H9 (cell line): ENCODE measurements at regions not wholly inside any gene's neighbourhood (a gene's known extent, or its start where the extent isn't known, plus 50 kb on each side); places are given as distances from the start of the nearest gene placed in this dataset.

Experiments used
- DNase-seq: peaks from one replicate; pipeline ENCODE4 v3.0.0-alpha.2; 2017
- H2AFZ ChIP-seq: one replicate; pipeline ENCODE4 v1.6.1; 2013; ENCODE audit warnings: mild to moderate bottlenecking, low read length, control low read depth, moderate library complexity
- H2AK5ac ChIP-seq: 2 replicates; pipeline ENCODE4 v1.6.1; 2013; ENCODE audit warnings: low read length, control low read depth, mixed read lengths; ENCODE audit not compliant: insufficient read length
- H2BK120ac ChIP-seq: one replicate; pipeline ENCODE4 v1.6.1; 2013; ENCODE audit warnings: low read depth, mild to moderate bottlenecking, low read length, control low read depth, inconsistent platforms; ENCODE audit not compliant: poor library complexity, severe bottlenecking
- H2BK12ac ChIP-seq: 2 replicates; pipeline ENCODE4 v1.6.1; 2013; ENCODE audit warnings: low read length, control low read depth, mixed read lengths, low read depth; ENCODE audit not compliant: insufficient read length
- H2BK15ac ChIP-seq: 2 replicates; pipeline ENCODE4 v1.6.1; 2013; ENCODE audit warnings: low read depth, low read length, control low read depth
- H2BK20ac ChIP-seq: one replicate; pipeline ENCODE4 v1.6.1; 2013; ENCODE audit warnings: low read depth, mild to moderate bottlenecking, low read length, control low read depth, inconsistent platforms; ENCODE audit not compliant: poor library complexity, severe bottlenecking
- H2BK5ac ChIP-seq: 2 replicates; pipeline ENCODE4 v1.6.1; 2013; ENCODE audit warnings: low read length, control low read depth, mixed read lengths; ENCODE audit not compliant: insufficient read length
- H3K14ac ChIP-seq: 2 replicates; pipeline ENCODE4 v1.6.1; 2013; ENCODE audit warnings: low read length, control low read depth; ENCODE audit not compliant: insufficient read depth
- H3K18ac ChIP-seq: 2 replicates; pipeline ENCODE4 v1.6.1; 2013; ENCODE audit warnings: low read depth, mild to moderate bottlenecking, mixed read lengths, low read length, control low read depth; ENCODE audit not compliant: insufficient read length
- H3K23ac ChIP-seq: 2 replicates; pipeline ENCODE4 v1.6.1; 2013; ENCODE audit warnings: low read length, control low read depth, mixed read lengths, low read depth; ENCODE audit not compliant: insufficient read length
- H3K23me2 ChIP-seq: 2 replicates; pipeline ENCODE4 v1.6.1; 2013; ENCODE audit warnings: low read depth, mild to moderate bottlenecking, mixed read lengths, low read length, control low read depth; ENCODE audit not compliant: insufficient read length, poor library complexity, severe bottlenecking
- H3K27ac ChIP-seq: 2 replicates; pipeline ENCODE4 v1.5.1; 2013; ENCODE audit warnings: low read length, control low read depth, mixed read lengths, low read depth; ENCODE audit not compliant: insufficient read length
- H3K27me3 ChIP-seq: 2 replicates; pipeline ENCODE4 v1.6.1; 2013; ENCODE audit warnings: low read length, control low read depth, inconsistent platforms; ENCODE audit not compliant: insufficient read depth
- H3K4ac ChIP-seq: 2 replicates; pipeline ENCODE4 v1.6.1; 2013; ENCODE audit warnings: low read depth, mild to moderate bottlenecking, control low read depth, inconsistent platforms, low read length, moderate library complexity
- H3K4me1 ChIP-seq: 2 replicates; pipeline ENCODE4 v1.6.1; 2013; ENCODE audit warnings: low read length, control low read depth, inconsistent platforms; ENCODE audit not compliant: insufficient read depth
- H3K4me2 ChIP-seq: 2 replicates; pipeline ENCODE4 v1.6.1; 2013; ENCODE audit warnings: low read length, control low read depth, mixed read lengths; ENCODE audit not compliant: insufficient read length, insufficient read depth
- H3K56ac ChIP-seq: 2 replicates; pipeline ENCODE4 v1.6.1; 2013; ENCODE audit warnings: low read depth, mild to moderate bottlenecking, mixed read lengths, low read length, control low read depth; ENCODE audit not compliant: insufficient read length
- H3K79me1 ChIP-seq: 2 replicates; pipeline ENCODE4 v1.6.1; 2013; ENCODE audit warnings: low read depth, mild to moderate bottlenecking, moderate library complexity, low read length, control low read depth, inconsistent platforms; ENCODE audit not compliant: insufficient read depth, poor library complexity, severe bottlenecking
- H3K79me2 ChIP-seq: 2 replicates; pipeline ENCODE4 v1.6.1; 2013; ENCODE audit warnings: low read length, control low read depth, inconsistent platforms; ENCODE audit not compliant: insufficient read depth
- H3K9ac ChIP-seq: 2 replicates; pipeline ENCODE4 v1.6.1; 2013; ENCODE audit warnings: low read length, control low read depth, mixed read lengths; ENCODE audit not compliant: insufficient read length; ENCODE audit errors: extremely low read depth
- H3K9me3 ChIP-seq: one replicate; pipeline ENCODE4 v1.6.1; 2013; ENCODE audit warnings: low read depth, low read length, inconsistent platforms; ENCODE audit not compliant: control insufficient read depth
- H3T11ph ChIP-seq: one replicate; pipeline ENCODE4 v1.6.1; 2013; ENCODE audit warnings: mild to moderate bottlenecking, low read length, control low read depth, inconsistent platforms
- H4K20me1 ChIP-seq: one replicate; pipeline ENCODE4 v1.6.1; 2013; ENCODE audit not compliant: control insufficient read depth, insufficient read length, insufficient read depth
- H4K5ac ChIP-seq: 2 replicates; pipeline ENCODE4 v1.6.1; 2013; ENCODE audit warnings: low read depth, mild to moderate bottlenecking, mixed read lengths, low read length, control low read depth; ENCODE audit not compliant: insufficient read length
- H4K8ac ChIP-seq: replicated peaks from 2 replicates; pipeline ENCODE4 v1.6.1; 2013; ENCODE audit warnings: low read length, control low read depth, mixed read lengths, low read depth; ENCODE audit not compliant: insufficient read length
- H4K91ac ChIP-seq: 2 replicates; pipeline ENCODE4 v1.6.1; 2013; ENCODE audit warnings: low read depth, mild to moderate bottlenecking, moderate library complexity, mixed read lengths, low read length, control low read depth; ENCODE audit not compliant: insufficient read length
- H3K27ac Mint-ChIP-seq, 3 experiments: 2 replicates in 2 of 3; 3 replicates in 1 of 3; pipeline ENCODE4 v1.8.0; 2020 to 2021; ENCODE audit warnings: mixed read lengths in 3 of 3, mild to moderate bottlenecking in 1 of 3, moderate library complexity in 1 of 3
- H3K27me3 Mint-ChIP-seq: 2 replicates; pipeline ENCODE4 v1.8.0; 2021; ENCODE audit warnings: low read depth, mild to moderate bottlenecking, moderate library complexity, mixed read lengths
- H3K36me3 Mint-ChIP-seq, 3 experiments: 2 replicates in 2 of 3; 3 replicates in 1 of 3; pipeline ENCODE4 v1.8.0; 2020 to 2021; ENCODE audit warnings: low read depth in 3 of 3, mixed read lengths in 3 of 3; ENCODE audit not compliant: insufficient read depth in 1 of 3
- H3K4me1 Mint-ChIP-seq, 2 experiments: 2 replicates each; pipeline ENCODE4 v1.8.0; 2020; ENCODE audit warnings: mixed read lengths in 2 of 2
- H3K4me3 Mint-ChIP-seq, 2 experiments: 2 replicates in 1 of 2; 3 replicates in 1 of 2; pipeline ENCODE4 v1.8.0; 2020 to 2021; ENCODE audit warnings: mild to moderate bottlenecking in 2 of 2, mixed read lengths in 2 of 2, moderate library complexity in 1 of 2
- H3K9me3 Mint-ChIP-seq, 2 experiments: 2 replicates in 1 of 2; 3 replicates in 1 of 2; pipeline ENCODE4 v1.8.0; 2020; ENCODE audit warnings: mild to moderate bottlenecking in 2 of 2, mixed read lengths in 2 of 2, moderate library complexity in 1 of 2
- CTCF ChIP-seq: fragments of 200-600 bp; sonication (generic); conservative IDR thresholded peaks from 3 replicates; pipeline ENCODE4 v1.8.0; 2021; ENCODE audit warnings: antibody characterized with exemption, mild to moderate bottlenecking
- WGBS: extraction: QIAGEN DNeasy Blood & Tissue Kit; methylation state at CpG from one replicate; pipeline ENCODE4 v1.1.7; 2013; ENCODE audit warnings: missing lambda C conversion rate, low lambda C conversion rate, mixed read lengths; ENCODE audit not compliant: insufficient read length; ENCODE audit errors: extremely low coverage; 5-methylcytosine and 5-hydroxymethylcytosine counted together

DNA sequence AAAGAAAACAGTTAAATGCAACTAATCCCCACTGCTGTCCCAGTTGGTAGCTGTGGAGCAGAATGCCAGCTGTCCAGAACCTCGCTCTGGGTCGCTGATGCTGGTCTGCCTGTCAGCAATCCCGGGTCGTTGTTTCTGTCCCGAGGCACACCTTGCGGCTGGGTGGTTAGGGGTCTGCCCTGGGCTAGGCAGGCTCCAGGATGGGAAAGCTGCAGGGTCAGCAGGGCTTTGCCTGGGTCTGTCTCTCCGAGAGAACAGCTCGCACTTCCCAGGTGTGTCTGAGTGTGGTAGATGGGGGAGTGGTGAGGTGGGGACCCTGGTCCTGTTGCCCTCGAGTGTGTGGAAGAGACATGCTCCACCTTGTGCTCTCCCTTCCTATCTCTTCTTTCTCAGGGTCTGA lies 261.2 kb downstream of the CLIC5 start:
- H2AFZ ChIP-seq = no peak overlapping the region
- H3K14ac ChIP-seq = no peak overlapping the region
- H3K79me1 ChIP-seq = no peaks in the 10 kb centered on the region
- no peak overlapping the region for H3K4ac ChIP-seq
- H4K8ac ChIP-seq = no peak overlapping the region
- no peak overlapping the region for H2BK12ac ChIP-seq
- H3K4me2 ChIP-seq = no peak overlapping the region
- H3K36me3 Mint-ChIP-seq = no peaks in the 10 kb centered on the region
- H3K23ac ChIP-seq = no peak overlapping the region
- H2BK120ac ChIP-seq = no peak overlapping the region
- no peak overlapping the region for H3K18ac ChIP-seq
- no peaks in the 10 kb centered on the region for H3K9me3 Mint-ChIP-seq
- H3K56ac ChIP-seq = no peak overlapping the region
- no peak overlapping the region for H3K27ac Mint-ChIP-seq
- no peaks in the 10 kb centered on the region for H4K20me1 ChIP-seq
- no peak overlapping the region for H2BK5ac ChIP-seq
- no peak overlapping the region for H2AK5ac ChIP-seq
- peaks cover 2% of the 10 kb centered on the region; the same call in 1 of the 2 replicates for H3K27me3 Mint-ChIP-seq
- H2BK15ac ChIP-seq = no peak overlapping the region
- no peak for TF ChIP-seq CTCF
- H3K4me1 ChIP-seq = peaks cover 2% of the 10 kb centered on the region; the same call in 1 of the 2 replicates
- no peak overlapping the region for H3K9ac ChIP-seq
- H2BK20ac ChIP-seq = no peak overlapping the region
- DNase-seq = no peak
- H4K91ac ChIP-seq = no peak overlapping the region
- no peak overlapping the region for H3K4me3 Mint-ChIP-seq
- WGBS = no CpG with 5 or more reads among the region's 9 CpGs
- H4K5ac ChIP-seq = no peak overlapping the region
- H3K9me3 ChIP-seq = no peaks in the 10 kb centered on the region
- no peaks in the 10 kb centered on the region for H3K27me3 ChIP-seq
- no peaks in the 10 kb centered on the region for H3K79me2 ChIP-seq
- no peak overlapping the region for H3T11ph ChIP-seq
- H3K4me1 Mint-ChIP-seq = peaks cover 5 to 8% of the 10 kb centered on the region in 2 experiments; a peak in 3 of 4 replicates
- H3K27ac ChIP-seq = no peak overlapping the region
- no peaks in the 10 kb centered on the region for H3K23me2 ChIP-seq
